ENCODE measurements at regions not wholly inside any gene's neighbourhood (a gene's known extent, or its start where the extent isn't known, plus 50 kb on each side); places are given as distances from the start of the nearest gene placed in this dataset.

DNA sequence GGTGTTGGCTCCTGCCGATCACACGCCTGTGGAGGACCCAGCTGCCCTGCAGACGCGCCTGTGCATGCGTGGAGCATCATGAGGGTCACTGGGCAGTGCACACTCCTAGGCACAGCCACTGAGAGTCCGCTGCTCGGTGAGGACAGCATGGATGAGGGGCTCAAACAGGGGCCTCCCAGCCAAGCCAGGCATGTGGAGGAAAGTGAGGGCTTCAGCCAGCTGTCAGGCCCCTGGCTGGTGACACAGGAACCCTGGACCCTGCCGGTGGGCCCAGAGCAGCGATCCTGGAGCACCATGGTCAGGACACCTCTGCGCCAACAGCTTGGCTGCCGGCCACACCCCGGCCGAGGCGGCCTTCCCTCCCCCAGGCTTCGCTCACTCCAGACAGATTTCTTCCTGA, 171.2 kb downstream of the RTP5 start:
- RAD21 ChIA-PET (ENCODE audit: unreplicated experiment), result no interaction called here
- Histone ChIP-seq H3K36me3 (ENCODE audit: control insufficient read depth in 2 of 2, insufficient read depth in 2 of 2, low read length in 1 of 2) (no peaks in the 10 kb centered on the region), H4K20me1 (ENCODE audit: control insufficient read depth, insufficient read depth) (no peaks in the 10 kb centered on the region), H3K9ac (ENCODE audit: control insufficient read depth, insufficient read depth, low read length) (no peak overlapping the region), H3K27me3 (replicated peaks in 1 of 2; ENCODE audit: control insufficient read depth in 2 of 2, insufficient read depth in 2 of 2, low read length in 1 of 2) (peaks cover 0 to 3% of the 10 kb centered on the region in 2 experiments; a peak in 2 of 4 replicates), H3K79me2 (ENCODE audit: control insufficient read depth, insufficient read depth, low read length) (no peaks in the 10 kb centered on the region), H3K9me3 (replicated peaks; ENCODE audit: control insufficient read depth, insufficient read depth, low read length) (no peaks in the 10 kb centered on the region; the same call in 2 of the 3 replicates), H3K27ac (ENCODE audit: control insufficient read depth, insufficient read depth) (no peak overlapping the region), H3K4me3 (no peak overlapping the region), H3K4me2 (ENCODE audit: control insufficient read depth, insufficient read depth) (no peak overlapping the region), H3K4me1 (ENCODE audit: control insufficient read depth, insufficient read depth, low read length) (no peaks in the 10 kb centered on the region), H2AFZ (ENCODE audit: control insufficient read depth, low read depth, low read length) (no peak overlapping the region)
- TF ChIP-seq BACH1 (IDR thresholded peaks at IDR 0.05; ENCODE audit: borderline replicate concordance) (no peak), IKZF1 (conservative IDR thresholded peaks at IDR 0.05) (no peak), FOXK2 (IDR thresholded peaks at IDR 0.05) (no peak), STAT1 (conservative IDR thresholded peaks at IDR 0.05) (no peak), ZNF207 (IDR thresholded peaks at IDR 0.05; ENCODE audit: borderline replicate concordance) (no peak)
- TF ChIP-seq, protein P1, sequence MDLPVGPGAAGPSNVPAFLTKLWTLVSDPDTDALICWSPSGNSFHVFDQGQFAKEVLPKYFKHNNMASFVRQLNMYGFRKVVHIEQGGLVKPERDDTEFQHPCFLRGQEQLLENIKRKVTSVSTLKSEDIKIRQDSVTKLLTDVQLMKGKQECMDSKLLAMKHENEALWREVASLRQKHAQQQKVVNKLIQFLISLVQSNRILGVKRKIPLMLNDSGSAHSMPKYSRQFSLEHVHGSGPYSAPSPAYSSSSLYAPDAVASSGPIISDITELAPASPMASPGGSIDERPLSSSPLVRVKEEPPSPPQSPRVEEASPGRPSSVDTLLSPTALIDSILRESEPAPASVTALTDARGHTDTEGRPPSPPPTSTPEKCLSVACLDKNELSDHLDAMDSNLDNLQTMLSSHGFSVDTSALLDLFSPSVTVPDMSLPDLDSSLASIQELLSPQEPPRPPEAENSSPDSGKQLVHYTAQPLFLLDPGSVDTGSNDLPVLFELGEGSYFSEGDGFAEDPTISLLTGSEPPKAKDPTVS (IDR thresholded peaks at IDR 0.05; ENCODE audit: low read depth, low read length), result no peak
- CTCF ChIA-PET, result no interaction called here
- no TSS peak for BruUV-seq (replicated peaks)
- POLR2A ChIA-PET, result no interaction called here
- SMC1A ChIA-PET (ENCODE audit: uncharacterized antibody, unreplicated experiment), result no interaction called here
- ATAC-seq (no peak), FAIRE-seq (no peak), DNase-seq (ENCODE audit: low read depth, low spot score) (no peak)
- 71% methylated on average over 15 of the region's 15 CpGs for WGBS (ENCODE audit: insufficient coverage, insufficient replicate concordance, low lambda C conversion rate, missing lambda C conversion rate)
- intact Hi-C loops (cut with micrococcal nuclease; ENCODE audit: unreplicated experiment), result no loop called here
- in situ Hi-C loops (cut with MboI), result no loop called here

DNA sequence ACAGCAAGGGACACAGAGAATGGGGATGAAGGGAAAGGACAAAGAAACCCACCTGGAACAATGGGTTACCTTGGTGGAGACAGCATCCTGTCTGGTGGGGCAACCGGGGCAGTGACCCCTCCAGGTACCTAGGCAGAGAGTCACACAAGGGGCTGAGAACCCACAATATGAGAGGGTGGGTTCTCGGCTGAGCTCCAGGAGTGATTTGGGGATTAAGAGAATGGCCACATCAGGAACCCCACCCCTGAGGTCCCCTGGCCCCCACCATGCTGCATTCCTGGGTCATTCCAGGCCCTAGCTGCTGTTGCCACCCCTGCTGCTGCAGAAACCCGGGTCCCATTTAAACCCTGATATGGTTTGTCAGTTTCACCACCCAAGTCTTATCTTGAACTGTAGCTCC, 172.3 kb downstream of the RTP5 start:
- Histone ChIP-seq H3K9ac (ENCODE audit: control insufficient read depth, insufficient read depth, low read length) (no peak overlapping the region), H2AFZ (ENCODE audit: control insufficient read depth, low read depth, low read length) (no peak overlapping the region), H3K36me3 (ENCODE audit: control insufficient read depth in 2 of 2, insufficient read depth in 2 of 2, low read length in 1 of 2) (no peaks in the 10 kb centered on the region), H3K4me1 (ENCODE audit: control insufficient read depth, insufficient read depth, low read length) (no peaks in the 10 kb centered on the region), H3K9me3 (replicated peaks; ENCODE audit: control insufficient read depth, insufficient read depth, low read length) (no peaks in the 10 kb centered on the region; the same call in 2 of the 3 replicates), H4K20me1 (ENCODE audit: control insufficient read depth, insufficient read depth) (no peaks in the 10 kb centered on the region), H3K79me2 (ENCODE audit: control insufficient read depth, insufficient read depth, low read length) (no peaks in the 10 kb centered on the region), H3K27ac (ENCODE audit: control insufficient read depth, insufficient read depth) (no peak overlapping the region), H3K4me2 (ENCODE audit: control insufficient read depth, insufficient read depth) (no peak overlapping the region), H3K4me3 (no peak overlapping the region), H3K27me3 (replicated peaks in 1 of 2; ENCODE audit: control insufficient read depth in 2 of 2, insufficient read depth in 2 of 2, low read length in 1 of 2) (no peaks in the 10 kb centered on the region; a peak in 1 of 4 replicates)
- SMC1A ChIA-PET (ENCODE audit: uncharacterized antibody, unreplicated experiment), result no interaction called here
- RAD21 ChIA-PET (ENCODE audit: unreplicated experiment), result no interaction called here
- FAIRE-seq (no peak), ATAC-seq (no peak), DNase-seq (ENCODE audit: low read depth, low spot score) (no peak)
- intact Hi-C loops (cut with micrococcal nuclease; ENCODE audit: unreplicated experiment) (no loop called here), in situ Hi-C loops (cut with MboI) (no loop called here)
- CTCF ChIA-PET, result no interaction called here
- 28% methylated on average over 3 of the region's 3 CpGs for WGBS (ENCODE audit: insufficient coverage, insufficient replicate concordance, low lambda C conversion rate, missing lambda C conversion rate)
- POLR2A ChIA-PET, result no interaction called here
- no TSS peak for BruUV-seq (replicated peaks)
- TF ChIP-seq BMI1 (IDR thresholded peaks at IDR 0.05; ENCODE audit: borderline replicate concordance) (no peak), CREB1 (IDR thresholded peaks at IDR 0.05; ENCODE audit: low read depth) (no peak), ATF7 (IDR thresholded peaks at IDR 0.05; ENCODE audit: low read depth) (no peak), ZBED1 (IDR thresholded peaks at IDR 0.05; ENCODE audit: borderline replicate concordance) (no peak), SPI1 (IDR thresholded peaks at IDR 0.05; ENCODE audit: borderline replicate concordance, insufficient read depth, low read depth, low read length) (no peak), NRF1 (conservative IDR thresholded peaks at IDR 0.05; ENCODE audit: low read depth, low read length) (no peak)
- TF ChIP-seq, protein P2, sequence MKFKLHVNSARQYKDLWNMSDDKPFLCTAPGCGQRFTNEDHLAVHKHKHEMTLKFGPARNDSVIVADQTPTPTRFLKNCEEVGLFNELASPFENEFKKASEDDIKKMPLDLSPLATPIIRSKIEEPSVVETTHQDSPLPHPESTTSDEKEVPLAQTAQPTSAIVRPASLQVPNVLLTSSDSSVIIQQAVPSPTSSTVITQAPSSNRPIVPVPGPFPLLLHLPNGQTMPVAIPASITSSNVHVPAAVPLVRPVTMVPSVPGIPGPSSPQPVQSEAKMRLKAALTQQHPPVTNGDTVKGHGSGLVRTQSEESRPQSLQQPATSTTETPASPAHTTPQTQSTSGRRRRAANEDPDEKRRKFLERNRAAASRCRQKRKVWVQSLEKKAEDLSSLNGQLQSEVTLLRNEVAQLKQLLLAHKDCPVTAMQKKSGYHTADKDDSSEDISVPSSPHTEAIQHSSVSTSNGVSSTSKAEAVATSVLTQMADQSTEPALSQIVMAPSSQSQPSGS (IDR thresholded peaks at IDR 0.05; ENCODE audit: low read length), result no peak
- TF ChIP-seq, protein P3, sequence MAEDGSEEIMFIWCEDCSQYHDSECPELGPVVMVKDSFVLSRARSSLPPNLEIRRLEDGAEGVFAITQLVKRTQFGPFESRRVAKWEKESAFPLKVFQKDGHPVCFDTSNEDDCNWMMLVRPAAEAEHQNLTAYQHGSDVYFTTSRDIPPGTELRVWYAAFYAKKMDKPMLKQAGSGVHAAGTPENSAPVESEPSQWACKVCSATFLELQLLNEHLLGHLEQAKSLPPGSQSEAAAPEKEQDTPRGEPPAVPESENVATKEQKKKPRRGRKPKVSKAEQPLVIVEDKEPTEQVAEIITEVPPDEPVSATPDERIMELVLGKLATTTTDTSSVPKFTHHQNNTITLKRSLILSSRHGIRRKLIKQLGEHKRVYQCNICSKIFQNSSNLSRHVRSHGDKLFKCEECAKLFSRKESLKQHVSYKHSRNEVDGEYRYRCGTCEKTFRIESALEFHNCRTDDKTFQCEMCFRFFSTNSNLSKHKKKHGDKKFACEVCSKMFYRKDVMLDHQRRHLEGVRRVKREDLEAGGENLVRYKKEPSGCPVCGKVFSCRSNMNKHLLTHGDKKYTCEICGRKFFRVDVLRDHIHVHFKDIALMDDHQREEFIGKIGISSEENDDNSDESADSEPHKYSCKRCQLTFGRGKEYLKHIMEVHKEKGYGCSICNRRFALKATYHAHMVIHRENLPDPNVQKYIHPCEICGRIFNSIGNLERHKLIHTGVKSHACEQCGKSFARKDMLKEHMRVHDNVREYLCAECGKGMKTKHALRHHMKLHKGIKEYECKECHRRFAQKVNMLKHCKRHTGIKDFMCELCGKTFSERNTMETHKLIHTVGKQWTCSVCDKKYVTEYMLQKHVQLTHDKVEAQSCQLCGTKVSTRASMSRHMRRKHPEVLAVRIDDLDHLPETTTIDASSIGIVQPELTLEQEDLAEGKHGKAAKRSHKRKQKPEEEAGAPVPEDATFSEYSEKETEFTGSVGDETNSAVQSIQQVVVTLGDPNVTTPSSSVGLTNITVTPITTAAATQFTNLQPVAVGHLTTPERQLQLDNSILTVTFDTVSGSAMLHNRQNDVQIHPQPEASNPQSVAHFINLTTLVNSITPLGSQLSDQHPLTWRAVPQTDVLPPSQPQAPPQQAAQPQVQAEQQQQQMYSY (CRISPR knock-in tag; IDR thresholded peaks at IDR 0.05), result no peak
